Amniotic epithelial cell (primary cell): ENCODE measurements at regions not wholly inside any gene's neighbourhood (a gene's known extent, or its start where the extent isn't known, plus 50 kb on each side); places are given as distances from the start of the nearest gene placed in this dataset.

ENCODE experiments used
- DNase-seq: peaks from one replicate; pipeline ENCODE4 v3.0.0-alpha.2; 2010; ENCODE audit warnings: low read depth

DNA sequence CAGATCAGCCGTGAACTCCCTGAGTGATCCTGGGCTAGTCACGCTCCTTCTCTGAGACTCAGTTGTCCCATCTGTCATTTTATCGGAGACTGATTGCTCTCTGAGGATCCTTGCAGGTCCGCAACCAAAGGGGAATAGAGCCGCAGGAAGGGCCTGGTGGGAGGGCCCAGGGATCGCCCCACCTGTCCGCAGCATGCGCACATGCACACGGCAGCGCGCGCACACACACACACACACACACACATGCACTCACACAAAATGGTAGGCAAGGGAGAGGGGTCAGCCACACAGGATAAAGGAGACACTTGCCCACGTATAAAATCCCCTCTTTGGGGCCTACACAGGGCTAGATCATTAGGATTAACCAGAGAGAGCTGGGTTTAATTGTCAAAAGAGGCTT is 95.6 kb upstream of the FOXP4 start:
- DNase-seq: no peak

DNA sequence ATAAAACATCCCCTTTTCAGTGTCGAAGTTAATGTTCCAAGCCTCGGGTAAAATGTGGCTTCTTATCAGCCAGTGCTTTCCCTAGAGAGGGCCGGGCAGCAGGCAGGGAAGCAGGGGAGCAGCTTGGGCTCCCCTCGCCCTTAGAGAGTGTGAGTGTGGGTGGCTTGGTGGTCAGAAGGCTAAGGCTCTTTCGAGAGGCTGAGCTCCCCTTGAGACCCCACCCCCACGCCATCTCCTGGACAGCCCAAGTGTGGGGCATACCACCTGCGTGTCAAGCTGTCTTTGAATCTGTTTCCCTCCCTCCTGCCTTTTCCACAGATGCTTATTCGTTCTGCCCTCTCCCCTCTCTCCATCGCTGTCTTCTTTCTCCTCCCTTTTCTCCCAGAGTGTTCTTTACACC is 95.1 kb upstream of the FOXP4 start:
- DNase-seq: no peak

DNA sequence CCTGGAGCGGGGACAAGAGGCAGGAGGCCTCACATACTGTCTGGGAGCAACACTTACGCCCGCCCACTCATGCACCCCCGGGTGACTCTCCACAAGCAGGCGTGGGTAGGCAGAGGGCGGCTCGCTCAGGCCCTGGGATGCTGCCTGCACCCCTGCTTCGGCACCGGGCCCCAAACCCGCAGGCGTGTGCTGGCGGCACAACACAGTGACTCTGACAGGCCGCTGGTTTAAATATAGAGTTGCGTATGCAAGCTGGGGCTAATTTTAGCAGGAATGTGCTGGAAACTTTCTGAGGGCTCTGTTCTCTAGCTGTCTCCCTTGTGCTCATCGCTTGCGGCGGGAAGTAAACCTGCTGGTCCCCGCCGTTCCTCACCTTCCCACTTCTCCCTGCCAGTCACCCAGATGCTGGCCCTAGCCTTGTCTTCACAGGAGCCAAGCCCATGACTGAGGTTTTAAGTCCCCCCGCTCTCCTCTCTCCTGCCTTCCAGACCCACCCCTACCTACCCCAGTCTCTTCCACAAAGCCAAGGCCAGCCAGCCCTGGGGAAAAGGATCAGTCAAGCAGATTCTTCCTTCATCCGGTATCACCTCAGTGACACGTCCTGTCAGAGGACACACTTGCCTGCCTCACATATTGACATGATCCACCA is 94.5 kb upstream of the FOXP4 start:
- DNase-seq: peak; percentile 50

DNA sequence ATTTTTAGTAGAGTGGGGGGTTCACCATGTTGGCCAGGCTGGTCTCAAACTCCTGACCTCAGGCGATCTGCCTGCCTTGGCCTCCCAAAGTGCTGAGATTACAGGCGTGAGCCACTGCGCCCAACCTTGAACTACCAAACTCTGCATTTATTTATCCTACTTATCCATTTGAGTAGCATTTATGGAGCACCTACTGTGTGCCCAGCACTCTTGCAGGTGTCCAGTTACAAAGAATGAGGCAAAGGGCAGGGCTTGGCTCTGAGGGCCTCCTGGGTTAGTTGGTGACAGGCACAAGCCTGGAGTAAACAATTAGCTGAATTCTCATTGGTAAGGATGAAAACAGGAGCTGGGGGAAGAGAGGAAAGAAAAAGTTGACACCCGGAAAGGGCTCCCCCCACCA is 93.4 kb upstream of the FOXP4 start:
- no peak for DNase-seq

DNA sequence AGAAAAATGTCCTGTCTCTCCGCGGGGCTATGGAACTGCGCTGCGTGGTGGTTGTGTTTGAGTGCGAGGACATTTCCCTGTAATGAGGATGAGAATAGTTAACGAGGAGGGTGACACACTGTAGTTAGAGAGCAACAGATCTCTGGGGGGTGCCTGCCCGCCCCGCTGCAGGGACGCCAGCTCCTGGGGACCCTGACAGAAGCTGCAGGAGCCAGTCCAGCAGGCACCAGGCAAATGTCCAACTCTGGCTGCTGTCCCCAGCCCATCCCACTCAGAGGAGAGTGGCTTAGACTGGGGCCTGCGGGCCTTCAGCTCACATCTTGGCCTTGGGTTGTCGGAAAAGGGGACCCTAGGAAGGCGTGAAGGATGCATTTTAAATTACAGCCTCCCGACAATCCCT is 92.9 kb upstream of the FOXP4 start:
- no peak for DNase-seq

DNA sequence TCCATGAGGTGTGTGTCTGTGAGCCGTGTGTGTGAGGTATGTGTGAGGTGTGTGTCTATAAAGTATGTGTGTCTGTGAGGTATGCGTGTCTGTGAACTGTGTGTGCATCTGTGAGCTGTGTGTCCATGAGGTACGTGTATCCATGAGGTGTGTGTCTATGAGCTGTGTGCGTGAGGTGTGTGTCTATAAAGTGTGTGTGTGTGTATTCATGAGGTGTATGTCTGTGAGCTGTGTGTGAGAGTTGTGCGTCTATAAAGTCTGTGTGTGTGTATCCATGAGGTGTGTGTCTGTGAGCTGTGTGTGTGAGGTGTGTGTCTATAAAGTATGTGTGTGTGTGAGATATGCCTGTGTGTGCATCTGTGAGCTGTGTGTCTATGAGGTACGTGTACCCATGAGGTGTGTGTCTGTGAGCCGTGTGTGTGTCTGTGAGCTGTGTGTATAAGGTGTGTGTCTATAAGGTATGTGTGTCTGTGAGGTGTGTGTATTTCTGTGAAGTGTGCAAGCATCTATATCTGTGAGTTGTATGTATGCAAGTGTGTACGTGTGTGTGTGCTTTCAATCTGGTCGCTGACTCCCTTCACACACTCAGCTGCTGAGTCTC is 91.9 kb upstream of the FOXP4 start:
- no peak for DNase-seq

DNA sequence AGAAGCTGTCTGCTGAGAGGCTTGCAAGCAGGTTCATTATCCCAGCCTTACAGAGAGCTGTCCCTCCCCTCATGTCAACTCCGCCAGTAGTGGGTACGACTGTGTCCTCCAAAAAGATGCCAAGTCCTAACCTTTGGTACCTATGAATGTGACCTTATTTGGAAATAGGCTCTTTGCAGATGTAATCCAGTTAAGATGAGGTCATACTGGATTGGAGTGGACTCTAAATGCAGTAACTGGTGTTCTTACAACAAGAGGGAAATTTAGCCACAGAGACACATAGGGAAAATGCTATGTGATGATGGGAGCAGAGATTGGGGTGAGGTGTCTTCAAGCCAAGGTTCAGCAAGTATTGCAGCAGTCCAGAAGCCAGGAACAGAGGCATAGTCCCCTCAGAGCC is 90.8 kb upstream of the FOXP4 start:
- no peak for DNase-seq

DNA sequence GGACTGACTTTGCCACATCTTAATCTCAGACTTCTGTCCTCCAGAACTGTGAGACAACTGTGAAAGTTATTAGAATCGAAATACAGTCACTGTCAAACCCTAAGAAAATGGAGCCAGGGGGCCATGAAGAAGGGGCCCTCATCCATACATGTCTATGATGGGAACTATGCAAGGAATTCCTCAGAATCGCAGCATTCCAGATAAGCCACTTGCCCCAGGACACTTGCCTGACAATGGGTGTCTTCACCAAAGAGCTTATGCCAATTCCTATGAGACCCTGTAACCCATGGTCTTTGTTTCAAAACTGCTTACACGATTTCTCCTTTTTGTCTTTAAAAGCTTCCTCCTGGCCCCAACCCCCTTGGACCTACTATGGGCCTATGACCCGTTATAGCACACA is 90.4 kb upstream of the FOXP4 start:
- DNase-seq: no peak

DNA sequence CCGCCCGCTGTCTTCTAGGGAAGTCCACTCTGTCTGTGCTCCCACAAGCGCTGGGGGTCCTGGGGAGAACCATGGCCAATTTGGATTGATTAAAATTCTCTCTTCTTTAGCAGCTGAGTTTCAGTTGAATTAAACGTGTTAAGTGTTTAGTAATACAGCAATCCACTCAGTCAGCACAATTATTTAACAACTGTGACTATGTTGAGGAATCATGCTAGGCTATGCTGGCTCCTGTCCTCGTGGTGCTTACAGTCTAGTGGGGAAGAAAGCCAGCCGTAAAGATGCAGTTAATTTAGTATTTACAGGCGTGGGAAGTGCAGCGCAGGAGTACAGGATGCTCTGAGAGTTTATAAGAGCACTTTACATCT is 88.9 kb upstream of the FOXP4 start:
- no peak for DNase-seq

DNA sequence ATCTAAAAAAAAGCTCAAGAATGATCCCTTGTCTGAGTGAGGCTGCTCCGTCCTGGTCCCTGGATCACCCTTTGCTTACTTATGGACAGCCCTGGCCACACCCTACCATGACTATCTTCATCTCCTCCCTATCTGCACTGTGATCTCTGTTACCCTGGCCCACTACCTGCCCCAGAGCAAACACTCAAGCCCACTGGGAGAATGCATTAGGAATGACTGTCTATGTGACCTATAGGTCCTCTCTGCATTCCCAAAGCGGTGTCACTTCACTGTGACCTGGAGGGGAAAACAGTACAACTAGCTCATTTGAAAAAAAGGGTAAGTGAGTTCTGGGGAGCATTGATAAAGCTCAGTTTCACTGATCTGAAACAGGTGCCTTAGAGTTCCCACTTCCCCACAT is 86.4 kb upstream of the FOXP4 start:
- no peak for DNase-seq

DNA sequence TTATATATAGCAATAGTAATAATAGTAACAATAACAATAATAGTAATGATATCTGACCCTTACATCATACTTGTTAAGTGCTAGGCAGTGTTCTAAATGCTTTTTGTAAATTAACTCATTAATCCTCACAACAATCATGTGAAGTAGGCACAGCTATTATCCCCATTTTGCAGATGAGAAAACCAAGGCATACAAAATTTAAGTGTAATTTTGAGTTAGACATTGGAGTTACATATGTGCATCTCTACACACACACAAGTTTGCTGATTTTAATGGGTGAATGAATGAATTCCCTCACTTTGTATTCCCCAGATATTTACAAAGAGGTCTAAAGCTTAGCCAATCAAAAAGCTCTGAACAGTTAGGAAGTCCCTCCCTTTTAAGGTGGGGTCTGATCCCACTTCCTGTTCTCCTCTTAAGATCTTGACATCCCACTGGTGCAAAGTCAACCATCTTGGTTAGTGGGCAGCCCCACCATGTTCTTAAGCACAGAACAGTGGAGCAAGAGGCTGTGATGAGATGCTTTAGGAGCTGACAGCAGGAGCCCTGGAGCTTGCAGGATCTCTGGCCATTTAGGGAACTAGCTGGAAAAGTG is 85.3 kb upstream of the FOXP4 start:
- DNase-seq: no peak

DNA sequence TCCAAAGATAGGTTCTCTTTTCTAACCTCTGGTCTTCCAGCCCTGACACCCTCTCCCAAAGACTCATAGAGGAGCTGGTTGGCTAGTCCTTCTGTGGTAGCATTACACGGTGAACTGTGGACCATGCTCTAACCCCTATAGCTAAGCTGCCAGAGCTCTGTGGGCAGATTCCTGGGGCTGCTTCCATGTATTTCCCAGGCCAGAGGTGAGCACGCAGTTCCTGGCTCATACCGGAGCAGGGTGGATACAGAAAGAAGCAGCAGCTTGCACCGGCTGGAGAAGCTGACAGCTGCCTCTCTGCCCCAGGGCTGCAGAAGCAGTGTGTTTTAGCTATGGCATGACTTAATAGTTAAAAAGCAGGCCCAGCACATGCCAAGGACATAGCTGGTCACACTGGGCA is 84.1 kb upstream of the FOXP4 start:
- no peak for DNase-seq

DNA sequence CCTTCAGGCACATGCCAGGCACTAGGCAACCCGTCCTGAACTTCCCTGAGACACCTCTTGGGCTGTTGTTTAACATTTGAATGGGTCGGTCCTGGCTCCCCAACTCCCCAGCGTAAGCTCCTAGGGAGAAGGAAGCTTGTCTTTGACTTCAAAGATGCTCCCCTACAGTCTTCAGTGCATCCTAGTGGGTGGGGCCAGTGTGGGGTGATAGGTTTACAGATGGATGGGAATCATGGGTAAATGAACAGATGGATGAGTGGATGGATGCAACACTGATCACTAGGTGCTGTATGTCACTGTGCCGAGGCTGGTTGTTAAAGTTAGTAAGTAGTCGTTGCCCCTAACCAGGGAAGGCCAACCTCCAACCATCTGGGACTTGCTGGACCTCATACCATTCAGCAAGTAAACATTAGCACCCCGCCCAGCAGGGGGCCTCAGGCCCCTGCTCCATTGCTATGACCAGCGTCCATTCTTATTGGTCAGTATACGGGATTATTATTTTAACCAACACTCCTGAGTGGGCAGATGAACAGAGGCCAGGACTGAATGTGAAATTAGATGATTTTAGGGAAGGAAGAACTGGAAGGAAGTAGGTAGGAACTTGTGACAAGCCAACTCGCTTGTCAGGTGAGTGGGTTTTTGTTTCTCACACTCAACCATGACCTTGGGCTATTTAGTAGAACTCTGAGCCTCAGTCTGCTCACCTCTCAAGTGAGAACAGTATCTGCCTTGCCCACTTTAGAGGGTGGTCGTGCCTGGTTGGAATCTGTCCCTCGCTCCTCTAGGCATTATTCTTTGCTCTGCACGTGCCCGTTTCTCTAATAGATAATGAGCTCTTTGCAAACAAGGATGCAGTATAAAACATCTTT is 82.9 kb upstream of the FOXP4 start:
- DNase-seq: peak; percentile 69

DNA sequence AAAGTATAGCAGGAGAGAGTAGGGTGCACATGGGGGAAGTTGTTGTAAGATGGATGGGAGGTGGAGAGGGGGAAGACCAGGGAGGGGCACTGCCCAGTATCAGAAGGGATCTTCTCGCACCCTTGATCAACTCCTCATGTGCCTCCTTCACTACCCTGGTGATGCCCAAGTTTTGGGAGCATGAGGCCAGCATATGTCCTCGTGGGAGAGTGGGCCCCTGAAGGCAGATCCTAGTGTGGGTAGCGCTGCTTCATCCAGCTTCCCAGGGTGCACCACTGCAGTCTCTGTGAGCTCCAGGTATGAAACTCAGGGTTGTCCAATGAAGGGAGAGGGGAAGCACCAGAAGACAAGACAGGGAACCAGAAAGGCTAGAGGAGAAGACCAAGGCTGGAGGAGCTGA is 82.2 kb upstream of the FOXP4 start:
- DNase-seq: no peak

DNA sequence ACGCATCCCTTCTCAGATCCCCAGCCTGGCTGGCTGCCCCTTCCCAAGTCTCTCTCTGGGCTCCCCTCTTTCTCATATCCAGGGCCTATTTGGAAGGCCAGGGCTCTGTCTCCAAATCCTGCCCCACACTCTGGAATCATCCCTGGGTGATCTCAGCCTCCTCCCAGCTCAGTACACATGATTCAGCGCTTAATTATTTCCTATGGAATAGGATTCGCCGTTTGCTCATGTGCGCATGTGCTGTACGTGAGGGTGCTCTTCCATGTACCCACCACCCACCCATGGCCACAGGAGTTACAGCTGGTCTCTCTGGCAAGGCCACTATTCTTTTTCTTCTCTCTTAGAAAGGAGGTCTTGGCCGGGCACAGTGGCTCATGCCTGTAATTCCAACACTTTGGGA is 81.7 kb upstream of the FOXP4 start:
- peak; percentile 62 for DNase-seq

DNA sequence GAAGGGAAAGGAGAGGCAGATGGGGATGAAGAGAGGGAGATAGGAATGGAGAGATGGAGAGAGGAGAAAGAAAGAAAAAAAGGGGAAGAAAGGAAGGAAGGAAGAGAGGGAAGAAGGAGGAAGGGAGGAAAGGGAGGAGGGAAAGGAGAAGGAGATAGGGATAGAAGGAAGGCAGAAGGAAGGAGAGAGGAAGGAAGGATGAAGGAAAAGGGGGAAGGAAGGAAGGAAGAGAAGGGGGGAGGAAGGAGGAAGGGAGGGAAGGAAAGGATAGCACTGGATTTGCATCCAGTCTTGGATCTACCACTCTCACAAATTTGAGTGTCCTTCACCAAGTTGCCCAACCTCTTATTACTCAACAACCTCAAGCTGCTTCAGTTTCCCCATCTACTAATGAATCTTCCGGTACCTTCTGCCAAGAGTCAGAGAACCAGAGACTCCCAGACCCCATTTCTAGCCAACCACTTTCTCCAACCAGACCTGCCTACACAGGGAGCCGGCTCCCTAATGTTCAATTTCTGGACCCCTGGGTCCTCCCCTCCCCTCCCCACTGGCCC is 79.7 kb upstream of the FOXP4 start:
- DNase-seq: peak; percentile 88

DNA sequence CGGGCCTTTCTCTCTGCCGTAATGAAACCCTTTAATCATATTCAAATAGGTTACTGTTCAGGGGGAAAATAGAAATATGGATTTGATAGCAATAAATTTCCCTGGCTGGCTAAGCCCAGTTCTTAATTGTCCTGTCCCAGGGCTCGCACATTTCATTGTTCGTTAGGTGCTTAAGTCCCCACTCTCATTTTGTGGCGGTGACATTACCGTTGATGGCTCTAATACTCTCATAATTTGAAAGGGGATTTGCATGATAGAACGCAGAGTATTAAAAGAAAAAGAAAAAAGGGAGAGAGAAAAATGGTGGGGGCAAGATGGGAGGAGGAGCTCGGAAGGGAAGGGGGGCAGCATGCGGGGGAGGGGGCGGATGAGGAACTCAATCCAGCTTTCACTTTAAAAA is 79.1 kb upstream of the FOXP4 start:
- no peak for DNase-seq

DNA sequence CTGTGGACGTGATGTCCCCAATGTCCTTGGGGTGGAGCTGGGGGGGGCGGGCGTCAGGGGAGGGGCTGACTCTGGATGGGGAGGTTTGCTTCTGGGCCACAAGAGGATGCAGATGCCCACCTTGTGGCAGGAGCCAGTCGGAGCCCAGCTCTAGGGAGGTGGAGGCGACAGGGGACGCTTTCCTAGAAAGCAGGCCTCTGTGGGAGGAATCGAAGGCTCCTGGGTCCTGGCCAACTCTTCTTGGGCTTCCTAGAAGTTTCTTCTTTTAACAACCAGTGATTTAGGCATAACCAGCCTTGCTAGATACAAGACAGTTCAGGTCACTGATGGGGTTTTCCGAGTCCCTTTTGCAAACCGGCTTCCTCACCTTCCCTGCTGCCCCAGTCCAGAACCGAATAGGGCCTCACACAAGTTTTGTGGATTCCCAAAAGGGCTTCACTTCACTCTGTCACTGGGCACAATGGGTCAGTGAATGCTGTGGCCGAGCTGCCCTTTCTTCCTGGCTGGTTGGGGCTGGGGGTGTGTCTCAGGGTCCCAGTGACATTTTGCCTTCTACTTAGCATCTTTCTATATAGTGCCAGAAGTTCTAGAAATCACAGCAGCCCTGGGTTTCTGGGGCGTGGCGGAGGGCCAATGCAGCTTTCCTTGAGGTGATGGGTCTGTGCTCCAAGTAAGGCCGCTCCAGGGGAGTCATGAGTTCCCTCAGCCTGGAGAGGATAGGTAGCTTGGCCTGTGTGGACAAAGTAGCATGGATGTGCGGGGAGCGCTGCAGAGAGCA is 78.4 kb upstream of the FOXP4 start:
- no peak for DNase-seq

DNA sequence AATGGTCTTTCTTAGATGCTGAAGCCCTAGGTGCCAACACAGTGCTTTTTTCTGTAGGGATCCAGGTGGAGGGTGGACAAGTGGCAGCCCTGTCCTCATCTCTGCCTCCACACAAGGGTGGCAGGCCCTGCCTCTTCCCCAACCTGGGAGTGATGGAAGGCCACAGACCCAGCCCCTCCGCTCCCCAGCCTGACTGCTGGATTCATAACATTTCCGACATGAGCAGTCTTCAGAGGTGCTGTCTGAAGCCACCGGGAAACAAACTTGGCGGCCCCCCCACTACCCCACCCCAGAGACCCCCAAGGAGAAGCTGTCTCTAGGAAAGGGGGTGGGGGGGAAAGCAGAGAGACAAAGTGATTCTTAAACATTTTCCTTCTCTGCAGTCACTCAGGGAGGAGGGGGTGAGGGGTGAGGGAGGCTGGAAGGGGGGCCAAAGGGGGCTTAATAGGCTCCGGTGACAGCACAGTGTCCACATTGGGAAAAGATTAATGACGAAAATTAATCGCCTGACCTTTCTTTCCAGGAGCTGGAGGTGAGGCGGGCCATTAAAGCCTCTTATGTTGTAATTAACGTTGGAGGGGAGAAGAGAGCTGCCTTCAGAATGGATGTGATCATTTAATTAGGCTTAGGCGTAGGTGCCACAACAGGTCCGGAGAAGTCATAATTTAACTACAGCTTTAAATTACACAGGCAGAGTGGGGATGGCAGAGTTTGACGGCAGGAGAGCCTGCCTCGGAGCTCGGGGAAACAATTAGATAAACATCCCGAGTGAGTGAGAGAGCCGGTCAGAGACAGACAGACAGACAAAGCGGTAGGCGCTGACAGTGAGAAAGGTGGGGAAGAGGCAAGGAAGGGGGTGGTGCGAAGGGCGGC is 76.8 kb upstream of the FOXP4 start:
- DNase-seq: no peak

DNA sequence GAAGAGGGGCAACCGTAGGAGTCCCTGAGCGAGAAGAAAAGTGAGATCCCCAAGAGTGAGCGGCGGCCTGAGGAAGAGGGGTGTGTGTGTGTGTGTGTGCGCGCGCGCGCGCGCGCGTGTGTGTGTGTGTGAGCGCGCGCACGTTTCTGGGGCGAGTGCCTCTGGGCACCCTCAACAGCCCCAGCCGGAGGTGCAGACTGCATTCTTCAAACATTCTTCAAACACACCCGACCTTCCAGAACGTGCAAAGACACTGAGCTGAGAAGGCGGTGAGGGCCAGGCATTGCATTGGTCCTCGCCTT is 76.2 kb upstream of the FOXP4 start:
- peak; percentile 47 for DNase-seq
